Transverse colon (tissue), 4 donors: ENCODE measurements at regions not wholly inside any gene's neighbourhood (a gene's known extent, or its start where the extent isn't known, plus 50 kb on each side); places are given as distances from the start of the nearest gene placed in this dataset.

Experiments
- DNase-seq: peaks from one replicate; pipeline ENCODE4 v3.0.0-alpha.2; 2019
- H3K27ac ChIP-seq, 4 donors: fragments of 200-600 bp; sonication (generic); 2 replicates each; pipeline ENCODE4 v1.5.1; 2016 to 2018; ENCODE audit warnings: inconsistent platforms in 4 of 4
- H3K27me3 ChIP-seq: fragments of 200-600 bp; sonication (generic); 2 replicates; pipeline ENCODE4 v1.5.1; 2017; ENCODE audit warnings: inconsistent platforms
- H3K36me3 ChIP-seq, 4 donors: fragments of 200-600 bp; sonication (generic); 2 replicates each; pipeline ENCODE4 v1.5.1; 2017 to 2019; ENCODE audit warnings: inconsistent platforms in 4 of 4
- H3K4me1 ChIP-seq, 4 donors: fragments of 200-600 bp; sonication (generic); 2 replicates each; pipeline ENCODE4 v1.5.1; 2017 to 2020; ENCODE audit warnings: inconsistent platforms in 4 of 4
- H3K4me3 ChIP-seq, 4 donors: fragments of 200-600 bp; sonication (generic); 1 replicate in 1 of 4; 2 replicates in 3 of 4; pipeline versions ENCODE4 v1.5.1 to v1.6.1; 2017 to 2019; ENCODE audit warnings: inconsistent platforms in 4 of 4
- H3K9me3 ChIP-seq, 2 donors: fragments of 200-600 bp; sonication (generic); 2 replicates each; pipeline ENCODE4 v1.5.1; 2017 to 2019; ENCODE audit warnings: inconsistent platforms in 2 of 2
- EP300 ChIP-seq: sonication (generic); formaldehyde crosslinking; IDR thresholded peaks from one replicate; pipeline ENCODE4 v1.6.1; 2017; ENCODE audit warnings: antibody characterized with exemption, low read depth
- POLR2A ChIP-seq: fragments of 450-650 bp; IDR thresholded peaks from one replicate; pipeline ENCODE4 v1.6.1; 2016; ENCODE audit warnings: antibody characterized with exemption, mild to moderate bottlenecking, moderate library complexity
- POLR2AphosphoS5 ChIP-seq, 3 donors: sonication (generic); formaldehyde crosslinking; IDR thresholded peaks; one replicate each; pipeline ENCODE4 v1.6.1; 2016; ENCODE audit warnings: antibody characterized with exemption in 3 of 3
- WGBS, 2 donors: methylation state at CpG; one replicate each; pipeline ENCODE4 v1.1.5; 2018; ENCODE audit warnings: low coverage in 1 of 2; 5-methylcytosine and 5-hydroxymethylcytosine counted together
- in situ Hi-C, 4 donors: fragments of 200-750 bp; cut with MboI; loops; one replicate each; pipeline versions ENCODE4 v1.15.0 to v1.15.1; 2017; ENCODE audit warnings: low sequenced_read_pairs in 3 of 4, low pct_ligation_motif_present in 1 of 4, low pct_unique_long_range_greater_than_20kb in 1 of 4
- intact Hi-C: fragments of 100-400 bp; cut with DNase I; formaldehyde crosslinking; loops from one replicate; pipeline ENCODE4 v1.15.1; 2023; ENCODE audit warnings: low total_unique reads
- TF ChIP-seq, protein P1 (sequence below), 5 experiments: fragments of 200-600 bp in 3 of 5; fragments of 450-650 bp in 2 of 5; sonication (generic) in 3 of 5; IDR thresholded peaks; 1 replicate in 2 of 5; 2 replicates in 3 of 5; pipeline ENCODE4 v1.5.1; 2016 to 2017; ENCODE audit warnings: antibody characterized with exemption in 5 of 5, inconsistent platforms in 3 of 5, mild to moderate bottlenecking in 2 of 5, moderate library complexity in 1 of 5

DNA sequence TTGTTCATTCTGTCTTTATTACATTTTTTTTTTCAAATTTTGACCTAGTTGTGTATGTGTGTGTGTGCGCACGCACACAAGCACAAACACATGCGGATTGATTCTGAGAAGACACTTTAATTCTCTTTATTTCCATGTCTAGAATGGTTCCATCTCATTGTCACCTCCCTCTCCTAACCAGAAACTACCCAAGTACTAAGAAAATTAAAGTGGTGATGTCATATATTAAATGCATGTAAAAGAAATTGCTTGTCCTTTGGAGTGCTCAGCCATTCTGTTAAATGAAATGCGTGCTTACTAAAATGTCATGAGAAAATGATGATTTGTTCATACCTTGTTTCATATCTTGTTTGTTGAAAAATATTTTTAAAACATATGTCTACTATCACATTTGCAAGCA lies 1297.0 kb upstream of the TENM3 start:
- in situ Hi-C loops, result no loop called here

DNA sequence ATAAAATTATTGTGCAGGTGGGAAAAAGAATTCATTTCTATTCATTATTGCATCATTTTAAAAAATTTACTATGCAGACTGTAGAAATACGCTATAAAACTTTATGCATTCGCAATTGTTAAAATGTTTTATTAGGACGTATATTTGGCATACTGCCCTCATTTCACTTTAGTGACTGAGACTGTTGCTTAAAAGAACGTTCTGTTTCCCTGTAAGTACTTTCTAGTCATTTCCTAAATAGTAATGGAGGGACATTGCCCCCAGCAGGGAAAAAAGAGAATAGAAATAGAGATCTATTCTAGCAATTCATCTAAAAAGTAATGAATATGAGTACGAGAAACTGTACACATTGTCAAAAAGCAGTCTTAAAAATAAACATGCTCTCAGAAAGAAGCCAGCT lies 1295.8 kb upstream of the TENM3 start:
- Histone ChIP-seq H3K4me3 (no peak overlapping the region), H3K9me3 (no peaks in the 10 kb centered on the region), H3K36me3 (no peaks in the 10 kb centered on the region), H3K27ac (no peak overlapping the region), H3K27me3 (no peaks in the 10 kb centered on the region), H3K4me1 (no peaks in the 10 kb centered on the region)
- TF ChIP-seq, protein P1, sequence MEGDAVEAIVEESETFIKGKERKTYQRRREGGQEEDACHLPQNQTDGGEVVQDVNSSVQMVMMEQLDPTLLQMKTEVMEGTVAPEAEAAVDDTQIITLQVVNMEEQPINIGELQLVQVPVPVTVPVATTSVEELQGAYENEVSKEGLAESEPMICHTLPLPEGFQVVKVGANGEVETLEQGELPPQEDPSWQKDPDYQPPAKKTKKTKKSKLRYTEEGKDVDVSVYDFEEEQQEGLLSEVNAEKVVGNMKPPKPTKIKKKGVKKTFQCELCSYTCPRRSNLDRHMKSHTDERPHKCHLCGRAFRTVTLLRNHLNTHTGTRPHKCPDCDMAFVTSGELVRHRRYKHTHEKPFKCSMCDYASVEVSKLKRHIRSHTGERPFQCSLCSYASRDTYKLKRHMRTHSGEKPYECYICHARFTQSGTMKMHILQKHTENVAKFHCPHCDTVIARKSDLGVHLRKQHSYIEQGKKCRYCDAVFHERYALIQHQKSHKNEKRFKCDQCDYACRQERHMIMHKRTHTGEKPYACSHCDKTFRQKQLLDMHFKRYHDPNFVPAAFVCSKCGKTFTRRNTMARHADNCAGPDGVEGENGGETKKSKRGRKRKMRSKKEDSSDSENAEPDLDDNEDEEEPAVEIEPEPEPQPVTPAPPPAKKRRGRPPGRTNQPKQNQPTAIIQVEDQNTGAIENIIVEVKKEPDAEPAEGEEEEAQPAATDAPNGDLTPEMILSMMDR (IDR thresholded peaks at IDR 0.05), result no peak
- TF ChIP-seq POLR2A (no peak), POLR2AphosphoS5 (IDR thresholded peaks at IDR 0.05) (no peak), EP300 (no peak)
- WGBS, 2 donors, result 30 to 31% methylated on average over 5 of the region's 5 CpGs
- DNase-seq, result no peak
- intact Hi-C loops, result no loop called here
- in situ Hi-C loops, result no loop called here

More for the DNA sequence above, 1297.0 kb upstream of the TENM3 start:
- Histone ChIP-seq H3K36me3 (no peaks in the 10 kb centered on the region), H3K9me3 (no peaks in the 10 kb centered on the region), H3K27me3 (no peaks in the 10 kb centered on the region), H3K27ac (no peak overlapping the region), H3K4me3 (no peak overlapping the region), H3K4me1 (no peaks in the 10 kb centered on the region)
- WGBS, 2 donors, result 93 to 98% methylated on average over 4 of the region's 4 CpGs
- no peak for DNase-seq
- intact Hi-C loops, result no loop called here
- TF ChIP-seq POLR2AphosphoS5 (IDR thresholded peaks at IDR 0.05) (no peak), EP300 (no peak)

DNA sequence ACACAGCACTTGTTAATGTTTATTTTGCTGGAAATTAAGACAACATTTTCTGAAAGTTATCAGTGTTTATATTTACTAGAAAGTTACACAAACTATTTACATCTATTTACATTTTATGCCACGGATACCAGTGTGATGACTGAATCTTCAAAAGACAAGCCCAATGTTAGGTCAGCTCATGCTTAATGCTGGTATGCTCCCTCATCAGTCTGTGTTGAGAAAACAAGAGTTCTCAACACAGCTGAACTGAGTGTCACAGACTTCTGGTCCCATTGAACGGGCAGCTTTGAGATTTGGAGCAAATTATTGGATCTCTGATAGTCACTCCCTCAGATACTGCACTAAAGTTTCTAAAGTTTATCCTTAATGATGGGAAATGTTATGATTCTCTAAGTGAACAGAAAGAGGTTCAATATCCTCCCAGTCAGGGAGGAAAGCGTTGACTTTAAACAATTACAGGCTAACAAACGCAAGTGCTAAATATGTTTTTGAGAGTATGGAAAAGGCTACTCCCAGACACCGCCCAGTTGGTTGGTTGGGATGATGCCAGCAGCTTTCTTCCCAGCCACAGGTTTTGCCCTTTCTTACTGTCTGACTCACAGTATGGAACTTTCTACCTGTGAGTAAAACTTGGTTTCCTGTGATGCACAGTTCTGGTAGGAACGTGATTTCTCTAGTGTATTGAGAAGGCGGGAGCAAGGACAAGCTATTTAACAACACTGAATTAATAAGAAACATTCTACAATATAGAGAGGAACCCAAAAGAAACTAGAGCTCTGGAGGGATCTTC lies 1293.6 kb upstream of the TENM3 start:
- WGBS, 2 donors, result 55 to 70% methylated on average over 3 to 7 of the region's 7 CpGs
- no peak for DNase-seq
- H3K4me3 ChIP-seq, result no peak overlapping the region
- no peaks in the 10 kb centered on the region for H3K27me3 ChIP-seq
- no peaks in the 10 kb centered on the region for H3K9me3 ChIP-seq
- intact Hi-C loops (no loop called here), in situ Hi-C loops (no loop called here)
- H3K4me1 ChIP-seq, result no peaks in the 10 kb centered on the region
- no peaks in the 10 kb centered on the region for H3K36me3 ChIP-seq
- no peak overlapping the region for H3K27ac ChIP-seq
- TF ChIP-seq POLR2A (no peak), POLR2AphosphoS5 (IDR thresholded peaks at IDR 0.05) (no peak)

DNA sequence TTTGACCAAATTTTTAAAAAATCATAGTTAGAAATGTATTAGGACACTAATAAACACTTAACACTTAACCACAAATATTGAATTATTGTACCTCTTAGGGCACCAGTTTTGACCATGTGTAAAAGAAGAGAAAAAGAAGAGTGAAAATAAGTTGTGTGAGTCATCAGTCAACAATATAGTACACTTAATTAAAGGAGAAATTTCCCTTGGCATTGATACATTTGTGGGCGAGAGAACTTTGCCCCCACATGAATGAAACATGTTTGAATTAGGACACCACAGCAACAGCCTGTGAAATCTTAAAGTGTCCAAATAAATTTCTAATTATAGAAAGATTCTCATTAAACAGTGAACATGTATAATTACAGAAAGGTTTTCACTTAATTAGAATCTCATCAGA lies 1292.8 kb upstream of the TENM3 start:
- no peak for TF ChIP-seq POLR2A
- TF ChIP-seq, protein P1 (IDR thresholded peaks at IDR 0.05), result no peak
- TF ChIP-seq EP300, result no peak
- TF ChIP-seq POLR2AphosphoS5 (IDR thresholded peaks at IDR 0.05), result no peak
- H3K27me3 ChIP-seq, result no peaks in the 10 kb centered on the region
- H3K36me3 ChIP-seq, result no peaks in the 10 kb centered on the region
- intact Hi-C loops (no loop called here), in situ Hi-C loops (no loop called here)
- DNase-seq, result no peak
- H3K4me1 ChIP-seq, result no peaks in the 10 kb centered on the region
- 67 to 100% methylated on average over 1 of the region's 1 CpG for WGBS, 2 donors
- no peak overlapping the region for H3K4me3 ChIP-seq
- H3K9me3 ChIP-seq, result no peaks in the 10 kb centered on the region
- H3K27ac ChIP-seq, result no peak overlapping the region

DNA sequence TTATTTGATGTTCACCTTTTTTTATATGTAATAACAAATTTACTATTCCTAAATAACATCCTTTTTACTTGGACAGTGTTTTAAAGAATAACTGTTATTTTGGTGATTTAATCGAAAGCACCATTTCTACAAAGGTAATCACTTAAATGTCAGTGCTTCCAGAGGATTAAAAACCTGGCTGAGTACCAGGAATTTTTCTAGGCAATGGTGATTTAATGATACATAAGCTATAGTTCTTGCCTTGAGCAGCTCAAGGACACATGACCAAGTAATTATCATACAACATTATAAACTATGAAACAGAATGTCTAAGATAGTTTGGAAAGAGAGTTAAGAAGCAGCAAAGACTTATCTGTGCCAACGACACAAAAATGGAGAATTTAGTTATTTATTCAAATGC lies 1291.9 kb upstream of the TENM3 start:
- in situ Hi-C loops (no loop called here), intact Hi-C loops (no loop called here)
- Histone ChIP-seq H3K27ac (no peak overlapping the region), H3K27me3 (no peaks in the 10 kb centered on the region), H3K4me1 (no peaks in the 10 kb centered on the region), H3K36me3 (no peaks in the 10 kb centered on the region), H3K9me3 (no peaks in the 10 kb centered on the region), H3K4me3 (no peak overlapping the region)
- 79 to 80% methylated on average over 2 of the region's 2 CpGs for WGBS, 2 donors
- no peak for DNase-seq
- TF ChIP-seq, protein P1 (IDR thresholded peaks at IDR 0.05), result no peak
- TF ChIP-seq POLR2A, result no peak
- no peak for TF ChIP-seq POLR2AphosphoS5 (IDR thresholded peaks at IDR 0.05)
- TF ChIP-seq EP300, result no peak
